HepG2 (cell line): ENCODE measurements at regions not wholly inside any gene's neighbourhood (a gene's known extent, or its start where the extent isn't known, plus 50 kb on each side); places are given as distances from the start of the nearest gene placed in this dataset.

ENCODE experiments used
- ATAC-seq: fragments of 200-7000 bp; cut with Tn5 transposase; 3 replicates; pipeline ENCODE4 v1.9.1; 2020; ENCODE audit warnings: mild to moderate bottlenecking, moderate library complexity
- BruUV-seq: library from RNA; stranded (reverse); fragments of 400-500 nt; replicated peaks from 2 replicates; lab custom pipeline; 2021; lab: Mats Ljungman, UMichigan
- CTCF ChIA-PET: fragments of 300-600 bp; formaldehyde crosslinking; extraction: SDS; loops from one replicate; lab custom pipeline; 2021; ENCODE audit warnings: low total read pairs, inconsistent platforms, low intra/inter-chr PET ratio; lab: Yijun Ruan, JAX
- POLR2A ChIA-PET: fragments of 350-600 bp; sonication (Branson Sonifier 250); formaldehyde crosslinking; loops from one replicate; lab custom pipeline; 2020; ENCODE audit warnings: antibody characterized with exemption, inconsistent platforms; lab: Yijun Ruan, JAX
- DNase-seq: peaks from one replicate; pipeline ENCODE4 v3.0.0-alpha.2; 2015; ENCODE audit warnings: low spot score
- FAIRE-seq: peaks from 3 replicates; lab custom pipeline; 2011; peaks lifted over from hg19 to GRCh38; lab: Jason Lieb, UNC
- H2AFZ ChIP-seq: one replicate; pipeline ENCODE4 v1.6.1; 2011; ENCODE audit warnings: low read length, inconsistent platforms
- H3K27ac ChIP-seq: fragments of 300-600 bp; 3 replicates; pipeline ENCODE4 v1.8.0; 2011; ENCODE audit warnings: mixed run types, mild to moderate bottlenecking, mixed read lengths, low read length, inconsistent platforms; ENCODE audit not compliant: insufficient read depth; ENCODE audit errors: extremely low read length
- H3K27me3 ChIP-seq, 2 experiments: fragments of 200-600 bp in 1 of 2; 2 replicates in 1 of 2; 3 replicates in 1 of 2; pipeline versions ENCODE4 v1.6.0 to v1.8.0; 2011; ENCODE audit warnings: low read length in 2 of 2, mild to moderate bottlenecking in 2 of 2, moderate library complexity in 2 of 2, inconsistent platforms in 1 of 2; ENCODE audit not compliant: insufficient read depth in 2 of 2, control insufficient read depth in 1 of 2
- H3K36me3 ChIP-seq, 2 experiments: fragments of 200-600 bp in 1 of 2; replicated peaks in 1 of 2; 2 replicates in 1 of 2; 3 replicates in 1 of 2; pipeline versions ENCODE4 v1.5.1 to v1.8.0; 2011; ENCODE audit warnings: low read length in 2 of 2, inconsistent platforms in 1 of 2; ENCODE audit not compliant: insufficient read depth in 2 of 2, control insufficient read depth in 1 of 2
- H3K4me1 ChIP-seq: 2 replicates; pipeline ENCODE4 v1.5.1; 2012; ENCODE audit warnings: low read length, inconsistent platforms; ENCODE audit not compliant: insufficient read depth
- H3K4me2 ChIP-seq: 2 replicates; pipeline ENCODE4 v1.6.0; 2011; ENCODE audit warnings: low read depth, low read length, inconsistent platforms
- H3K4me3 ChIP-seq, 3 experiments: fragments of 200-600 bp in 1 of 3; sonication (generic), shearing (Covaris generic) in 1 of 3; replicated peaks in 1 of 3; 2 replicates each; pipeline ENCODE4 v1.5.1; 2011 to 2016; ENCODE audit warnings: low read length in 3 of 3, inconsistent platforms in 2 of 3, low read depth in 2 of 3, mild to moderate bottlenecking in 2 of 3, control low read depth in 1 of 3, mixed read lengths in 1 of 3; ENCODE audit not compliant: insufficient read depth in 1 of 3
- H3K79me2 ChIP-seq: one replicate; pipeline ENCODE4 v1.6.1; 2011; ENCODE audit warnings: low read length, inconsistent platforms; ENCODE audit not compliant: insufficient read depth
- H3K9ac ChIP-seq: 2 replicates; pipeline ENCODE4 v1.6.0; 2011; ENCODE audit warnings: mild to moderate bottlenecking, low read depth, low read length, inconsistent platforms; ENCODE audit not compliant: insufficient read depth
- H3K9me3 ChIP-seq: 2 replicates; pipeline ENCODE4 v1.5.1; 2012; ENCODE audit warnings: mild to moderate bottlenecking, low read length
- H4K20me1 ChIP-seq: 2 replicates; pipeline ENCODE4 v1.6.0; 2011; ENCODE audit warnings: inconsistent platforms, mild to moderate bottlenecking, low read length, moderate library complexity; ENCODE audit not compliant: insufficient read depth
- IKZF4 ChIP-seq: sonication (generic); formaldehyde crosslinking; IDR thresholded peaks from 2 replicates; pipeline ENCODE4 v1.5.1; 2020; ENCODE audit warnings: borderline replicate concordance, mild to moderate bottlenecking, low read depth, missing genetic modification reagents; ENCODE audit errors: not compliant biosample characterization
- MTA1 ChIP-seq: sonication (generic); formaldehyde crosslinking; IDR thresholded peaks from 2 replicates; pipeline ENCODE4 v1.4.0; 2020; ENCODE audit warnings: missing genetic modification reagents, mild to moderate bottlenecking, borderline replicate concordance
- PHF21A ChIP-seq: sonication (generic); formaldehyde crosslinking; IDR thresholded peaks from 2 replicates; pipeline ENCODE4 v1.5.0; 2020; ENCODE audit warnings: mild to moderate bottlenecking, missing genetic modification reagents
- REXO4 ChIP-seq: sonication (generic); formaldehyde crosslinking; IDR thresholded peaks from 2 replicates; pipeline ENCODE4 v1.8.0; 2022; ENCODE audit warnings: missing genetic modification reagents, mild to moderate bottlenecking, borderline replicate concordance
- YY1 ChIP-seq: IDR thresholded peaks from 2 replicates; pipeline ENCODE4 v1.6.1; 2011; ENCODE audit warnings: low read length, low read depth, moderate library complexity, mild to moderate bottlenecking; ENCODE audit not compliant: insufficient read depth, insufficient replicate concordance
- ZNF431 ChIP-seq: sonication (generic); formaldehyde crosslinking; IDR thresholded peaks from 2 replicates; pipeline ENCODE4 v1.9.0; 2022; ENCODE audit warnings: missing genetic modification reagents, low read depth, mild to moderate bottlenecking, borderline replicate concordance
- WGBS: methylation state at CpG from one replicate; pipeline ENCODE4 v1.1.6; 2017; ENCODE audit warnings: low lambda C conversion rate; 5-methylcytosine and 5-hydroxymethylcytosine counted together
- in situ Hi-C: cut with HindIII; loops from 2 replicates; pipeline ENCODE4 v1.10.0; 2017; ENCODE audit warnings: low pct_unique_long_range_greater_than_20kb; ENCODE audit not compliant: extremely low pct_ligation_motif_present
- intact Hi-C: fragments of 100-400 bp; cut with micrococcal nuclease; formaldehyde crosslinking; loops from one replicate; pipeline ENCODE4 v1.10.0; 2022; ENCODE audit not compliant: unreplicated experiment
- TF ChIP-seq, protein P1 (sequence below): sonication (generic); formaldehyde crosslinking; IDR thresholded peaks from 2 replicates; pipeline ENCODE4 v1.4.0; 2020; ENCODE audit warnings: missing genetic modification reagents, mild to moderate bottlenecking, borderline replicate concordance
- TF ChIP-seq, protein P2 (sequence below): sonication (generic); IDR thresholded peaks from 2 replicates; pipeline ENCODE4 v1.6.1; 2016; ENCODE audit warnings: low read depth, borderline replicate concordance
- TF ChIP-seq, protein P3 (sequence below): fragments of 450-650 bp; IDR thresholded peaks from 2 replicates; pipeline ENCODE4 v1.6.1; 2016

DNA sequence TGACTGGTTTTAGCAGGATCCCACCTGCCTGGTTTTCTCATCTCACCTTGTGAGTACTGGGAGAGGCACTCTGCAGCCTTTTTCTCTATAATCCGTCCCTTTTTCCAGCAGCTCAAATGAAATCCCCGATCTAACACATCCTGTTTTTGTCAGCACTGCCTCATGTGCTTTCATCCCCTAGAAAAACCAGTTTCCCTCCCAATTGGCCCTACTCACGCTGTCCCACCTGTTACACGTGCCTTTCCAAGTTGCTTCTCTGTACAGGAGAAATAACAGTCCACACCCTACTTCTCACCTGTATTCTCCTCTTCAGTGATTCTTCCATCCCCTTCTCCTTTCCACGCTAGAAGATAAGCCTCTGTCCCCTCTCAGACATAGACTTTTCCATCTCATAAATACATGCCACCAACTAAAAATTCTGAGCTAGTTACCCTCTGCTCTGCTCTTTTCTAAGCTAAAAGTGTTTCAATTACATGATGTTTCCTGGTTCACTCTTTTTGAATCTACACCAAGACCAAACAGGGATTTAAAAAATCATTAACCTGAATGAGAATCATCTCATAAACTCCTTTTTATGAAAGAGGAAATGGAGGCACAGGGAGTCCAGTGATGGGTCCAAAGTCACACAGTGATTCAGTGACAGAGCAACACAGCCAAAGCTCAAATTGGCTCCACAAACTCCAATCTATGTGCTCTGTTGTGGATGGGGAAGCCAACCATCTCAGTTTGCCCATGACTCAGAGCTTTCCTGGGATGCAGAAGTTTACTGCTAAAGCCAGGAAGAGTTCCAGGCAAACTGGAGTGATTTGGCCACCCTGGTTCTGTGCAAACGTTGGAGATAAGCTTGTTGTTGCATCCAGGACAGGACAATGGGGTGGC lies 240.0 kb upstream of the TMEM132C start:
- ChIA-PET CTCF (no interaction called here), POLR2A (no interaction called here)

DNA sequence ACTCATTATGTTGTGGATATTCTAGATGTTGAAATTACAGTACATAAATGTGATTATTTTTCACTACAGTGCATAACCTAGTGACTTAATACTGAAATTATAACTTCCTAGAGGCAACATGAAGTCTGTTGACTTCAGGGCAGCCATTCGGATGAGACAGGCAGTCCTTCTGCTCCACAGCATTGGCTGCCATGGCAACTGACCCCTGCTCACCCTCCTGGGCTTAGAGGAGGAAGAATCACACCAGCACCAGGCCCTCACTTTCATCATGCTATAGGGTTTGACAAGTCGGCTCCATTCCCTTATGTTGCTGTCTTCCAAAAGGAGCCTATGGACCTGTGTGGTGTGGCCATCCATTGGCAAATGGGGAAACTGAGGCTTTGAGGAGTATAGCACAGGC lies 233.5 kb upstream of the TMEM132C start:
- no peaks in the 10 kb centered on the region for H3K79me2 ChIP-seq
- in situ Hi-C loops, result no loop called here
- DNase-seq (no peak), FAIRE-seq (no peak), ATAC-seq (no peak)
- no TSS peak for BruUV-seq
- no peak overlapping the region for H3K27ac ChIP-seq
- no peak overlapping the region for H3K9ac ChIP-seq
- intact Hi-C loops, result no loop called here
- ChIA-PET POLR2A (no interaction called here), CTCF (no interaction called here)
- 0% methylated on average over 1 of the region's 2 CpGs for WGBS
- no peaks in the 10 kb centered on the region for H3K4me1 ChIP-seq
- H3K4me3 ChIP-seq, result no peak overlapping the region
- H3K36me3 ChIP-seq, result no peaks in the 10 kb centered on the region
- no peaks in the 10 kb centered on the region for H4K20me1 ChIP-seq
- no peaks in the 10 kb centered on the region for H3K9me3 ChIP-seq
- peaks cover 0 to 3% of the 10 kb centered on the region in 2 experiments; a peak in 2 of 5 replicates for H3K27me3 ChIP-seq
- H2AFZ ChIP-seq, result no peak overlapping the region
- H3K4me2 ChIP-seq, result no peak overlapping the region
- TF ChIP-seq IKZF4 (no peak), REXO4 (CRISPR knock-in tag) (no peak), PHF21A (no peak), ZNF431 (no peak), MTA1 (CRISPR knock-in tag) (no peak)
- TF ChIP-seq, protein P1, sequence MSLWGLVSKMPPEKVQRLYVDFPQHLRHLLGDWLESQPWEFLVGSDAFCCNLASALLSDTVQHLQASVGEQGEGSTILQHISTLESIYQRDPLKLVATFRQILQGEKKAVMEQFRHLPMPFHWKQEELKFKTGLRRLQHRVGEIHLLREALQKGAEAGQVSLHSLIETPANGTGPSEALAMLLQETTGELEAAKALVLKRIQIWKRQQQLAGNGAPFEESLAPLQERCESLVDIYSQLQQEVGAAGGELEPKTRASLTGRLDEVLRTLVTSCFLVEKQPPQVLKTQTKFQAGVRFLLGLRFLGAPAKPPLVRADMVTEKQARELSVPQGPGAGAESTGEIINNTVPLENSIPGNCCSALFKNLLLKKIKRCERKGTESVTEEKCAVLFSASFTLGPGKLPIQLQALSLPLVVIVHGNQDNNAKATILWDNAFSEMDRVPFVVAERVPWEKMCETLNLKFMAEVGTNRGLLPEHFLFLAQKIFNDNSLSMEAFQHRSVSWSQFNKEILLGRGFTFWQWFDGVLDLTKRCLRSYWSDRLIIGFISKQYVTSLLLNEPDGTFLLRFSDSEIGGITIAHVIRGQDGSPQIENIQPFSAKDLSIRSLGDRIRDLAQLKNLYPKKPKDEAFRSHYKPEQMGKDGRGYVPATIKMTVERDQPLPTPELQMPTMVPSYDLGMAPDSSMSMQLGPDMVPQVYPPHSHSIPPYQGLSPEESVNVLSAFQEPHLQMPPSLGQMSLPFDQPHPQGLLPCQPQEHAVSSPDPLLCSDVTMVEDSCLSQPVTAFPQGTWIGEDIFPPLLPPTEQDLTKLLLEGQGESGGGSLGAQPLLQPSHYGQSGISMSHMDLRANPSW (CRISPR knock-in tag), result no peak
- TF ChIP-seq, protein P2, sequence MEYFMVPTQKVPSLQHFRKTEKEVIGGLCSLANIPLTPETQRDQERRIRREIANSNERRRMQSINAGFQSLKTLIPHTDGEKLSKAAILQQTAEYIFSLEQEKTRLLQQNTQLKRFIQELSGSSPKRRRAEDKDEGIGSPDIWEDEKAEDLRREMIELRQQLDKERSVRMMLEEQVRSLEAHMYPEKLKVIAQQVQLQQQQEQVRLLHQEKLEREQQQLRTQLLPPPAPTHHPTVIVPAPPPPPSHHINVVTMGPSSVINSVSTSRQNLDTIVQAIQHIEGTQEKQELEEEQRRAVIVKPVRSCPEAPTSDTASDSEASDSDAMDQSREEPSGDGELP, result no peak

More for the DNA sequence above, 240.0 kb upstream of the TMEM132C start:
- H2AFZ ChIP-seq, result no peak overlapping the region
- H3K4me2 ChIP-seq, result no peak overlapping the region
- no peak for DNase-seq
- H3K27me3 ChIP-seq, result no peaks in the 10 kb centered on the region; a peak in 2 of 5 replicates
- no peaks in the 10 kb centered on the region for H4K20me1 ChIP-seq
- H3K9ac ChIP-seq, result no peak overlapping the region
- no peak for TF ChIP-seq YY1
- TF ChIP-seq, protein P3, sequence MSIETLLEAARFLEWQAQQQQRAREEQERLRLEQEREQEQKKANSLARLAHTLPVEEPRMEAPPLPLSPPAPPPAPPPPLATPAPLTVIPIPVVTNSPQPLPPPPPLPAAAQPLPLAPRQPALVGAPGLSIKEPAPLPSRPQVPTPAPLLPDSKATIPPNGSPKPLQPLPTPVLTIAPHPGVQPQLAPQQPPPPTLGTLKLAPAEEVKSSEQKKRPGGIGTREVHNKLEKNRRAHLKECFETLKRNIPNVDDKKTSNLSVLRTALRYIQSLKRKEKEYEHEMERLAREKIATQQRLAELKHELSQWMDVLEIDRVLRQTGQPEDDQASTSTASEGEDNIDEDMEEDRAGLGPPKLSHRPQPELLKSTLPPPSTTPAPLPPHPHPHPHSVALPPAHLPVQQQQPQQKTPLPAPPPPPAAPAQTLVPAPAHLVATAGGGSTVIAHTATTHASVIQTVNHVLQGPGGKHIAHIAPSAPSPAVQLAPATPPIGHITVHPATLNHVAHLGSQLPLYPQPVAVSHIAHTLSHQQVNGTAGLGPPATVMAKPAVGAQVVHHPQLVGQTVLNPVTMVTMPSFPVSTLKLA, result peak; percentile 45
- no peaks in the 10 kb centered on the region for H3K4me1 ChIP-seq
- BruUV-seq, result no TSS peak
- ATAC-seq, result no peak
- no peak overlapping the region for H3K4me3 ChIP-seq
- H3K36me3 ChIP-seq, result no peaks in the 10 kb centered on the region
- no peak for FAIRE-seq
- no peaks in the 10 kb centered on the region for H3K79me2 ChIP-seq
- 5% methylated on average over 6 of the region's 6 CpGs for WGBS
- no peaks in the 10 kb centered on the region for H3K9me3 ChIP-seq
- in situ Hi-C loops (no loop called here), intact Hi-C loops (no loop called here)
- no peak overlapping the region for H3K27ac ChIP-seq
